ENCODE measurements at regions not wholly inside any gene's neighbourhood (a gene's known extent, or its start where the extent isn't known, plus 50 kb on each side); places are given as distances from the start of the nearest gene placed in this dataset.

DNA sequence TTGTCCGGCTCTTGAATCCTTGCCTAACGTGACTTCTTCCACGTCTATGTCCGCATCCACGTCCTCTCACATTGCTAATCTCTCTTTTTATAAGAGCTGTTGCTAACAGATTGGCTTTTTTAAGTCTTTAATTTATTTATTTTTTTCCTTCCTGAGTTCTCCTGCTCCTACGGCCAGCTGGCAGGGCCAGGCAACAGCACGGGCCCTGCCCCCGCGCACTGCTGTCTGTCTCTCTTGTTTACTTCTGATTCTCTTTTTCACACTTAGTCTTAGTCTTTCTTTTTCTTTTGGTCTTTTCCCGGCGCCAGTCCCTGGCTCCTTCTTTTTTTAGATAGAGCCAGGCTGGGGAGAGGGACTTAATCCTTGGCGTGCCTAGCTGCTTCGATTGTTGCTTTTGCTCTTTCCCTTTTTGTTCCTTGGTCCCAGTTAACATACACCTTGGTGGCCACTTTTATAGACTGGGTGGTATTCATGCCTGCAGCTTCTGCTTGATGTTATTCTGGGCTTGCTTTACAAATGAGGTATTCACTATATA lies 53.2 kb upstream of the RBMX start:
- DNase-seq = no peak
- H3K4me1 ChIP-seq = no peaks in the 10 kb centered on the region
- peak overlapping the region; percentile 49 to 54 for H3K27ac ChIP-seq
- no peaks in the 10 kb centered on the region for H3K9me3 ChIP-seq
- intact Hi-C loops (cut with DNase I; ENCODE audit: low total_unique reads) = no loop called here
- peak overlapping the region; percentile 26 to 34 for H3K4me3 ChIP-seq
- TF ChIP-seq, protein P1, sequence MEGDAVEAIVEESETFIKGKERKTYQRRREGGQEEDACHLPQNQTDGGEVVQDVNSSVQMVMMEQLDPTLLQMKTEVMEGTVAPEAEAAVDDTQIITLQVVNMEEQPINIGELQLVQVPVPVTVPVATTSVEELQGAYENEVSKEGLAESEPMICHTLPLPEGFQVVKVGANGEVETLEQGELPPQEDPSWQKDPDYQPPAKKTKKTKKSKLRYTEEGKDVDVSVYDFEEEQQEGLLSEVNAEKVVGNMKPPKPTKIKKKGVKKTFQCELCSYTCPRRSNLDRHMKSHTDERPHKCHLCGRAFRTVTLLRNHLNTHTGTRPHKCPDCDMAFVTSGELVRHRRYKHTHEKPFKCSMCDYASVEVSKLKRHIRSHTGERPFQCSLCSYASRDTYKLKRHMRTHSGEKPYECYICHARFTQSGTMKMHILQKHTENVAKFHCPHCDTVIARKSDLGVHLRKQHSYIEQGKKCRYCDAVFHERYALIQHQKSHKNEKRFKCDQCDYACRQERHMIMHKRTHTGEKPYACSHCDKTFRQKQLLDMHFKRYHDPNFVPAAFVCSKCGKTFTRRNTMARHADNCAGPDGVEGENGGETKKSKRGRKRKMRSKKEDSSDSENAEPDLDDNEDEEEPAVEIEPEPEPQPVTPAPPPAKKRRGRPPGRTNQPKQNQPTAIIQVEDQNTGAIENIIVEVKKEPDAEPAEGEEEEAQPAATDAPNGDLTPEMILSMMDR (IDR thresholded peaks at IDR 0.05) = no peak
- H3K36me3 ChIP-seq = no peaks in the 10 kb centered on the region
- H3K27me3 ChIP-seq = no peaks in the 10 kb centered on the region

DNA sequence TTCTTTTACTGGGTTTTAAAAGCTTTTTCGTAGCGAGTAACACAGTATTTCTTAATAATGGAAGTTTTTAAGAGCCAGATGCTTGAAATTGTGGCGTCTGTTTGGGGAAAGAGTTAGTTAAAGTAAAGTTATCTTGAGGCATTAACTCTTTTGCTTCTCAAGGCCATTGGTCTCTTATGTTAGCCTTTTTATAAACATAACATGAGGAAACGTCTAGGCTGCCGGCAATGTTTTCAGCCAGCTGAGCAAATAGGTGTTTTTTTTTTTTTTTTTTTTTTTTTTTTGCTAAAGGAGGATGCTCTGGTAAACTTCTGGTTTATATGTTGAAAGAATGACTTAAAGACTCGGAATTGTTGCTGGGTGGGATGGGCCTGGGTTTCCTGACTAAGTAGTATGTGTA lies 51.1 kb upstream of the RBMX start:
- DNase-seq = no peak
- Histone ChIP-seq H3K4me1 (no peaks in the 10 kb centered on the region), H3K4me3 (no peak overlapping the region), H3K27me3 (no peaks in the 10 kb centered on the region), H3K27ac (no peak overlapping the region), H3K36me3 (no peaks in the 10 kb centered on the region), H3K9me3 (no peaks in the 10 kb centered on the region)
- intact Hi-C loops (cut with DNase I; ENCODE audit: low total_unique reads) = no loop called here
- TF ChIP-seq, protein P1 (IDR thresholded peaks at IDR 0.05) = no peak
